Tibial nerve (tissue), 4 donors: ENCODE measurements at regions not wholly inside any gene's neighbourhood (a gene's known extent, or its start where the extent isn't known, plus 50 kb on each side); places are given as distances from the start of the nearest gene placed in this dataset.

ENCODE experiments used
- DNase-seq, 2 donors: peaks; one replicate each; pipeline ENCODE4 v3.0.0-alpha.2; 2019; ENCODE audit warnings: low spot score in 2 of 2
- H3K27ac ChIP-seq, 4 donors: fragments of 200-600 bp; sonication (generic) in 3 of 4; one replicate each; pipeline ENCODE4 v1.5.1; 2017 to 2019; ENCODE audit warnings: mild to moderate bottlenecking in 1 of 4
- H3K27me3 ChIP-seq, 2 donors: fragments of 200-600 bp; sonication (generic) in 1 of 2; one replicate each; pipeline versions ENCODE4 v1.5.1 to v1.6.0; 2017 to 2019
- H3K36me3 ChIP-seq, 3 donors: fragments of 200-600 bp; sonication (generic); one replicate each; pipeline ENCODE4 v1.5.1; 2018 to 2019
- H3K4me1 ChIP-seq, 4 donors: fragments of 200-600 bp; sonication (generic) in 3 of 4; one replicate each; pipeline ENCODE4 v1.5.1; 2017 to 2019
- H3K4me3 ChIP-seq, 4 donors: fragments of 200-600 bp; sonication (generic) in 3 of 4; one replicate each; pipeline ENCODE4 v1.5.1; 2017 to 2019; ENCODE audit warnings: mild to moderate bottlenecking in 1 of 4, moderate library complexity in 1 of 4
- H3K9me3 ChIP-seq, 4 donors: fragments of 200-600 bp; sonication (generic) in 3 of 4; one replicate each; pipeline ENCODE4 v1.5.1; 2017 to 2019
- CTCF ChIP-seq, 5 experiments: fragments of 200-600 bp in 3 of 5; fragments of 450-650 bp in 2 of 5; sonication (generic) in 3 of 5; IDR thresholded peaks; one replicate each; pipeline ENCODE4 v1.5.1; 2016 to 2019; ENCODE audit warnings: antibody characterized with exemption in 5 of 5, mild to moderate bottlenecking in 3 of 5, moderate library complexity in 2 of 5
- EP300 ChIP-seq, 2 donors: sonication (generic); formaldehyde crosslinking; IDR thresholded peaks; one replicate each; pipeline ENCODE4 v1.6.1; 2017; ENCODE audit warnings: antibody characterized with exemption in 2 of 2, mild to moderate bottlenecking in 1 of 2
- POLR2A ChIP-seq, 2 donors: fragments of 450-650 bp; IDR thresholded peaks; one replicate each; pipeline ENCODE4 v1.6.1; 2017; ENCODE audit warnings: antibody characterized with exemption in 2 of 2, mild to moderate bottlenecking in 2 of 2, moderate library complexity in 2 of 2
- WGBS, 2 donors: methylation state at CpG; one replicate each; pipeline ENCODE4 v1.1.5; 2018; 5-methylcytosine and 5-hydroxymethylcytosine counted together

- 88 to 91% methylated on average over 4 of the region's 4 CpGs for WGBS, 2 donors
- H3K4me1 ChIP-seq = no peaks in the 10 kb centered on the region
- H3K9me3 ChIP-seq = no peaks in the 10 kb centered on the region
- no peaks in the 10 kb centered on the region for H3K27me3 ChIP-seq
- H3K36me3 ChIP-seq = no peaks in the 10 kb centered on the region
- H3K27ac ChIP-seq = no peak overlapping the region
- no peak for TF ChIP-seq EP300 (IDR thresholded peaks at IDR 0.05)
- no peak for TF ChIP-seq CTCF (IDR thresholded peaks at IDR 0.05)
- no peak for TF ChIP-seq POLR2A (IDR thresholded peaks at IDR 0.05)
- H3K4me3 ChIP-seq = no peak overlapping the region
- DNase-seq = peak; percentile 5 to 16
Observed at GRCh38 chr21:28663111-28663693, 329.5 kb downstream of the LTN1 start.

GRCh38 chr21:28657566-28657965, 335.1 kb downstream of the LTN1 start:
- no peaks in the 10 kb centered on the region for H3K9me3 ChIP-seq
- H3K36me3 ChIP-seq = no peaks in the 10 kb centered on the region
- H3K27me3 ChIP-seq = no peaks in the 10 kb centered on the region
- H3K4me1 ChIP-seq = no peaks in the 10 kb centered on the region
- H3K4me3 ChIP-seq = no peak overlapping the region
- no peak for DNase-seq
- TF ChIP-seq EP300 (IDR thresholded peaks at IDR 0.05) = no peak
- no peak for TF ChIP-seq POLR2A (IDR thresholded peaks at IDR 0.05)
- H3K27ac ChIP-seq = no peak overlapping the region

- TF ChIP-seq EP300 (IDR thresholded peaks at IDR 0.05) (no peak), CTCF (IDR thresholded peaks at IDR 0.05) (no peak), POLR2A (IDR thresholded peaks at IDR 0.05) (no peak)
- no peak for DNase-seq
- no peak overlapping the region for H3K27ac ChIP-seq
- no peaks in the 10 kb centered on the region for H3K27me3 ChIP-seq
- WGBS, 2 donors = 94 to 98% methylated on average over 1 of the region's 1 CpG
- no peaks in the 10 kb centered on the region for H3K36me3 ChIP-seq
- H3K4me3 ChIP-seq = no peak overlapping the region
- no peaks in the 10 kb centered on the region for H3K9me3 ChIP-seq
- no peaks in the 10 kb centered on the region for H3K4me1 ChIP-seq
Observed at GRCh38 chr21:28655471-28655870, 337.2 kb downstream of the LTN1 start.

- H3K27me3 ChIP-seq = no peaks in the 10 kb centered on the region
- no peaks in the 10 kb centered on the region for H3K4me1 ChIP-seq
- no peak for DNase-seq
- no peaks in the 10 kb centered on the region for H3K9me3 ChIP-seq
- no peaks in the 10 kb centered on the region for H3K36me3 ChIP-seq
- H3K27ac ChIP-seq = no peak overlapping the region
- no peak overlapping the region for H3K4me3 ChIP-seq
- WGBS, 2 donors = 72 to 78% methylated on average over 3 of the region's 3 CpGs
- TF ChIP-seq CTCF (IDR thresholded peaks at IDR 0.05) (no peak), POLR2A (IDR thresholded peaks at IDR 0.05) (no peak), EP300 (IDR thresholded peaks at IDR 0.05) (no peak)
Observed at GRCh38 chr21:28654406-28654805, 338.3 kb downstream of the LTN1 start.

GRCh38 chr21:28644762-28645161, 347.9 kb downstream of the LTN1 start:
- H3K9me3 ChIP-seq = no peaks in the 10 kb centered on the region
- no peak overlapping the region for H3K4me3 ChIP-seq
- no peak overlapping the region for H3K27ac ChIP-seq
- no peaks in the 10 kb centered on the region for H3K27me3 ChIP-seq
- DNase-seq = no peak
- TF ChIP-seq EP300 (IDR thresholded peaks at IDR 0.05) (no peak), POLR2A (IDR thresholded peaks at IDR 0.05) (no peak), CTCF (IDR thresholded peaks at IDR 0.05) (no peak)
- no peaks in the 10 kb centered on the region for H3K4me1 ChIP-seq
- peaks cover 0 to 7% (median 0%) of the 10 kb centered on the region in 3 donors for H3K36me3 ChIP-seq
- WGBS, 2 donors = 52 to 70% methylated on average over 1 of the region's 1 CpG

- no peak for TF ChIP-seq POLR2A (IDR thresholded peaks at IDR 0.05)
- no peak for TF ChIP-seq EP300 (IDR thresholded peaks at IDR 0.05)
- no peak for TF ChIP-seq CTCF (IDR thresholded peaks at IDR 0.05)
- WGBS, 2 donors = 81 to 94% methylated on average over 4 of the region's 4 CpGs
- Histone ChIP-seq H3K36me3 (peaks cover 0 to 7% (median 0%) of the 10 kb centered on the region in 3 donors), H3K27ac (no peak overlapping the region), H3K9me3 (no peaks in the 10 kb centered on the region), H3K4me3 (no peak overlapping the region), H3K27me3 (no peaks in the 10 kb centered on the region), H3K4me1 (no peaks in the 10 kb centered on the region)
- DNase-seq = no peak
Observed at GRCh38 chr21:28642891-28643290, 349.8 kb downstream of the LTN1 start.
